ENCODE measurements at regions not wholly inside any gene's neighbourhood (a gene's known extent, or its start where the extent isn't known, plus 50 kb on each side); places are given as distances from the start of the nearest gene placed in this dataset.

DNA sequence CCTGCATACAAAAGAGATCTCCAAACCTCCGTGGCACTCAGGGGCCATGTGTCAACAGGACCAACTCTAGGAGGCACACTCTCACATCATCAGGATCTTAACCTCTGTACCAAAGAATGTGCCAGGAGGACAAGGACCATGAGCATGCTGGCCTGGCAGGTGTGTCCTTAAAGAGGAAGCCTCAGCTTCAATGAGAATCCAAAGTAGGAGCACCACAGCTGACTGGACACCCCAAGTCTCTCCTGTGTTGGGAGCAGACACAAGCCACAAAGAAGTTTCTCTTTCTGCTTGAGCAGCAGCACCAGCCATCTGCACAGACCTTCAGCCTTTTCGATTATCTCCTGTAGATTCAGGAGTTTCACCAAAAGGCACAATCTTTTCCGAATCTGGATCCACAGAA is 1734.5 kb downstream of the TP53TG3F start:
- TF ChIP-seq, protein P1, sequence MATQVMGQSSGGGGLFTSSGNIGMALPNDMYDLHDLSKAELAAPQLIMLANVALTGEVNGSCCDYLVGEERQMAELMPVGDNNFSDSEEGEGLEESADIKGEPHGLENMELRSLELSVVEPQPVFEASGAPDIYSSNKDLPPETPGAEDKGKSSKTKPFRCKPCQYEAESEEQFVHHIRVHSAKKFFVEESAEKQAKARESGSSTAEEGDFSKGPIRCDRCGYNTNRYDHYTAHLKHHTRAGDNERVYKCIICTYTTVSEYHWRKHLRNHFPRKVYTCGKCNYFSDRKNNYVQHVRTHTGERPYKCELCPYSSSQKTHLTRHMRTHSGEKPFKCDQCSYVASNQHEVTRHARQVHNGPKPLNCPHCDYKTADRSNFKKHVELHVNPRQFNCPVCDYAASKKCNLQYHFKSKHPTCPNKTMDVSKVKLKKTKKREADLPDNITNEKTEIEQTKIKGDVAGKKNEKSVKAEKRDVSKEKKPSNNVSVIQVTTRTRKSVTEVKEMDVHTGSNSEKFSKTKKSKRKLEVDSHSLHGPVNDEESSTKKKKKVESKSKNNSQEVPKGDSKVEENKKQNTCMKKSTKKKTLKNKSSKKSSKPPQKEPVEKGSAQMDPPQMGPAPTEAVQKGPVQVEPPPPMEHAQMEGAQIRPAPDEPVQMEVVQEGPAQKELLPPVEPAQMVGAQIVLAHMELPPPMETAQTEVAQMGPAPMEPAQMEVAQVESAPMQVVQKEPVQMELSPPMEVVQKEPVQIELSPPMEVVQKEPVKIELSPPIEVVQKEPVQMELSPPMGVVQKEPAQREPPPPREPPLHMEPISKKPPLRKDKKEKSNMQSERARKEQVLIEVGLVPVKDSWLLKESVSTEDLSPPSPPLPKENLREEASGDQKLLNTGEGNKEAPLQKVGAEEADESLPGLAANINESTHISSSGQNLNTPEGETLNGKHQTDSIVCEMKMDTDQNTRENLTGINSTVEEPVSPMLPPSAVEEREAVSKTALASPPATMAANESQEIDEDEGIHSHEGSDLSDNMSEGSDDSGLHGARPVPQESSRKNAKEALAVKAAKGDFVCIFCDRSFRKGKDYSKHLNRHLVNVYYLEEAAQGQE (IDR thresholded peaks at IDR 0.05; ENCODE audit: low read depth): no peak
- TF ChIP-seq POLR2AphosphoS5 (IDR thresholded peaks at IDR 0.05; ENCODE audit: low read depth, low read length): no peak
- no peak for TF ChIP-seq POLR2A (IDR thresholded peaks at IDR 0.05; ENCODE audit: borderline replicate concordance, extremely low read depth, insufficient read depth, insufficient read length)
- TF ChIP-seq, protein P2, sequence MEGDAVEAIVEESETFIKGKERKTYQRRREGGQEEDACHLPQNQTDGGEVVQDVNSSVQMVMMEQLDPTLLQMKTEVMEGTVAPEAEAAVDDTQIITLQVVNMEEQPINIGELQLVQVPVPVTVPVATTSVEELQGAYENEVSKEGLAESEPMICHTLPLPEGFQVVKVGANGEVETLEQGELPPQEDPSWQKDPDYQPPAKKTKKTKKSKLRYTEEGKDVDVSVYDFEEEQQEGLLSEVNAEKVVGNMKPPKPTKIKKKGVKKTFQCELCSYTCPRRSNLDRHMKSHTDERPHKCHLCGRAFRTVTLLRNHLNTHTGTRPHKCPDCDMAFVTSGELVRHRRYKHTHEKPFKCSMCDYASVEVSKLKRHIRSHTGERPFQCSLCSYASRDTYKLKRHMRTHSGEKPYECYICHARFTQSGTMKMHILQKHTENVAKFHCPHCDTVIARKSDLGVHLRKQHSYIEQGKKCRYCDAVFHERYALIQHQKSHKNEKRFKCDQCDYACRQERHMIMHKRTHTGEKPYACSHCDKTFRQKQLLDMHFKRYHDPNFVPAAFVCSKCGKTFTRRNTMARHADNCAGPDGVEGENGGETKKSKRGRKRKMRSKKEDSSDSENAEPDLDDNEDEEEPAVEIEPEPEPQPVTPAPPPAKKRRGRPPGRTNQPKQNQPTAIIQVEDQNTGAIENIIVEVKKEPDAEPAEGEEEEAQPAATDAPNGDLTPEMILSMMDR (IDR thresholded peaks at IDR 0.05 in 2 of 3, conservative IDR thresholded peaks at IDR 0.05 in 1 of 3; ENCODE audit: borderline replicate concordance in 1 of 3, insufficient read depth in 1 of 3, low read depth in 2 of 3, low read length in 2 of 3): no peak
- no peak for TF ChIP-seq CEBPB (IDR thresholded peaks at IDR 0.05; ENCODE audit: low read depth)

All from HCT116 (cell line).